ENCODE measurements at regions not wholly inside any gene's neighbourhood (a gene's known extent, or its start where the extent isn't known, plus 50 kb on each side); places are given as distances from the start of the nearest gene placed in this dataset.
"Not testable (repeated sequence)": the region's sequence is repeated elsewhere in the genome, so short reads cannot be mapped to it uniquely, and the experiment has no call there.

GRCh38 chr5:33161421-33161820 is 279.3 kb upstream of the TARS1 start:
- no peak for DNase-seq

GRCh38 chr5:33162057-33162456 is 278.7 kb upstream of the TARS1 start:
- DNase-seq: no peak

DNA sequence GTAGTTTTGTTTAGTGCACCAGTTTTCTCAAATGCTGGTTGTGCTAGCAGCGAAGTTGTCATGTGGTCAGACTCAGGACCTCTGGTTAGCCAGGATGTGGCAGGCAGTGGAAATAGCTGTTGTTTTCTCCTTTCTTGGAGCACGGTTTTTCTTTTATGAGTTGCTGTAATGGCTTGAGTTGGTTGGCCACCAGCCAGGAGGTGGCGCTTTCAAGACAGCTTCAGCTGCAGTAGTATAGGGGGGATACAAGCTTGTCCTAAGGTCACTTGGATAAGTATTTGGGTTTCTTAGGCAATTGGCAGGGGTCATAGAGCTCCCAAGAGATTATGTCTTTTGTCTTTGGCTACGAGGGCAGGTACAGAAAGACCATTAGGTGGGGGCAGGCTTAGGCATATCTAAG is 274.2 kb upstream of the TARS1 start:
- DNase-seq: no peak

GRCh38 chr5:33166948-33167347 is 273.8 kb upstream of the TARS1 start:
- DNase-seq: no peak

- no peak for DNase-seq
Measured at GRCh38 chr5:33167541-33167940, 273.2 kb upstream of the TARS1 start.

DNA sequence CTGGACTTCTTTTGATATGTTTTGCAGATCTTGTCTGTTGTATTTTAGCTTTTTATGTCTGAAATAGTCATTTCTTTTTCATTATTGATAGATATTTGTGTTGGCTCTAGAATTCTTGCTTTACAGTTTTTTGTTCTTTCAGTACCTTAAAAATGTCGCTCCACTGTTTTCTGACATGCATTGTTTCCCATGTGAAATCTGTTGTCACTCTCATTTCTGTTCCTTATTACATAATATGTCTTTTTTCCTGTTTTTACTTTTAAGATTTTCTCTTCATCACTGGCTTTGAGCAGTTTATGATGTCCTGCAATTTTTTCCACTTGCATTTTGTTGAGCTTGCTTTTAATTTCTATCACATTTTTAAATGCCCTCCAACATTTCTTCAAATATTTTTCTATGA is 270.4 kb upstream of the TARS1 start:
- no peak for DNase-seq

DNA sequence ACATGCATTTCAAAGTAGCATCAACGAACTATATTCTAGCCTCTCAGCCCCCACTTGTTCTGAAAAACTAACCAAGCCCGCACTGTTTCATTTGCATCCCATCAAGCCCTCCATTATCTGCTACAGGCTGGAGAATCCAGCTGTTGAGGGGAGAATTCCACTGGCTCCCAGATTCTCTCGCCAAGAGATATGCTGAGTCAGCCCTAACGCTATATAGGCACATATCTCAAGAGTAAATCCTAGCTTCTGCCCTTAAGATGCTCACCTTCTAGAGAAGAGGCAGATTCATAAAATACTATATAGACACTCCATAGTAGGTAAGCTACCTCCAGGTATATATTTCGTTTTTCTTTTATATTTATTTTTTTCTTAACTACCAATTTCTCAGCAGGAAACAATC is 266.4 kb upstream of the TARS1 start:
- no peak for DNase-seq

DNA sequence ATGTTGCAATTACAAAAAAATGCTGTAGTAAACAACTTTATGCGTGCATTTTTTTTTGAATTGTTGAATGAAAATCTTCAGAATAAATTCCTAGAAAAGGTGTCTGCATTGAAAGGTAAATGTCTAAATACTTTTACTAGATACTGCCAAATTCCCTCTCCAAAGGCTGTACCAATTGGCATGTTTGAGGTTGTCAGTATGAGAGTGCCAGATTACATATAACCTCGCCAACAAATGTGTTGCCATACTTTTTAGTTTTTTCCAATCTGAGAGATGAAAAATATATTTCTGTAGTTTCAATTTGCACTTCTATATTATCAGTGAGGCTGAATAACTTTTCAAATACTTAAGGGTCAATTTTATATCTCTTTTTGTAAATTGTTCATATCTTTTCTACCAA is 261.5 kb upstream of the TARS1 start:
- no peak for DNase-seq

DNA sequence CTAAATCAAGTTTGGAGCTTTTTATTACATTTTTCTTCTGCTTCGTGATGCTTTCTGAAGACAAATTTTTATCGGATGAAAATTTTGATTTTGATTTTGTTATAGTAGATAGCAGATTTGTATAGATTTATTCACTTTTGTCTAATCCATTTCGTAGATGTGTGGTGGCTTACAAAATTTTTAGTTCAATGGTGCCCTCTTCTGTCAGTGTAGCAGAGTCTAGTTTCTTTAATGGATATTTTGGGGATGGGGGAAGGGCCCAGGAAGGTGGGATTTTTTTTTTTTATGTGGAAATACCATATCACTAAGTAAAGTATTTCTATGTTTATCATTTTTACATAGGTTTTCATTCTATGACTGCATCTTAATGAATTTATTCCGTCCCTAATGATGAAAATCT is 259.9 kb upstream of the TARS1 start:
- no peak for DNase-seq

DNA sequence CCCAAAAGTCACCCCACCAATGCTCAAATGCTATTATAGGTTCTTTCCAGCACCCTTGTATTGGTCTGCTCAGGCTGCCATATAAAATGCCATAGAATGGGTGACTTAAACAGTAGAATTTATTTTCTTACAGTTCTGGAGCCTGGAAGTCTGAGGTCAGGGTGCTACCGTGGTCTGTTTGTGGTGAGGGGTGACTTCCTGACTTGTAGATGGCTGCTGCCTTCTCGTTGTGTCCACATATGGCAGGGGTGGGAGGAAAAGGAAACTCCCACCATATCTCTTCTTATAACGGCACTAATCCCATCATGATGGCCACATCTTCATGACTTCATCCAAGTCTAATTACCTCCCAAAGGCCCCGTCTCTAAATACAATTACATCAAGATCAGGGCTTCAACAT is 257.8 kb upstream of the TARS1 start:
- no peak for DNase-seq

- no peak for DNase-seq
Measured at GRCh38 chr5:33184367-33184766, 256.4 kb upstream of the TARS1 start.

GRCh38 chr5:33188089-33188488 is 252.7 kb upstream of the TARS1 start:
- DNase-seq: no peak

GRCh38 chr5:33194914-33195313 is 245.9 kb upstream of the TARS1 start:
- no peak for DNase-seq

GRCh38 chr5:33195431-33196165 is 245.2 kb upstream of the TARS1 start:
- no peak for DNase-seq

DNA sequence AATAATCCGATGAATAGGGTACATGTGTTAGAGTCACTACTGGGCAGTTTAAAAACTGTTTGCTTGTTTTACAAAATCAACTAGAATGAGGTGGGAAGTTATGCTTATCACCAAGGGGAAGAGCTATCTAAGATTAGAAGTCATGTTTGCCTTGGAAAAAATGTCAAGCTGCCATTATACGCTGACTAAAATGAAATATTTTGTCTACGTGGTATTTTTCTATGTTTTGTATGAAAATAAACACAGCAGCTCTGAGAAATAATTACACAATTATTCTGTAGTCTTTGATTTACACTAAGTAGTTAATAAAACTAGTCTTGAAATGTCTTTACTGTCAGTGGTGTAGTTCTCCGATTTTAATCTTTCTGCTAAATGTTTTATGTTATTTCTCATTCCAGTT is 241.9 kb upstream of the TARS1 start:
- no peak for DNase-seq

- no peak for DNase-seq
Measured at GRCh38 chr5:33203931-33204330, 236.8 kb upstream of the TARS1 start.

- no peak for DNase-seq
Measured at GRCh38 chr5:33205079-33205478, 235.7 kb upstream of the TARS1 start.

GRCh38 chr5:33205727-33206410 is 234.9 kb upstream of the TARS1 start:
- DNase-seq: no peak

- DNase-seq: no peak
Measured at GRCh38 chr5:33206962-33207506, 233.7 kb upstream of the TARS1 start.

- DNase-seq: no peak
Measured at GRCh38 chr5:33209252-33209651, 231.5 kb upstream of the TARS1 start.

- DNase-seq: not testable (repeated sequence)
Measured at GRCh38 chr5:33210221-33210620, 230.5 kb upstream of the TARS1 start.

DNA sequence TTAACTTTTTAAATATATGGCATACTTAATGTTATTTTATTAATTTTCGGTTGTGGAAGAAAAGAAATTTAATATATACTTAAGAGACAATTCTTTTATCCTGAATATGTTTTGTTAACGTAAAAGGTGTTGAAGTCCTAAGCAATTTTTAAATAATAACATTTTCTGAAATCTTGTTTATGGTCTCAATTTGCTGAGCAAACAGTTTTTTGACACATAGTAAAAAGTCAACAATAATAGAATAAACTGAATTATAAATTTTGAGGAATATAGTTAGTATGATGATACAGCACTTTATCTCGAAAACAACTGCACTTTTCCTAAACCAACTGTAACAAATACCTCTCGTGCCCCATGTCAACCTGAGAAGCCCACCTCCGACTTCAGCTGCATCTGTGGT is 229.8 kb upstream of the TARS1 start:
- no peak for DNase-seq

GRCh38 chr5:33212439-33212838 is 228.3 kb upstream of the TARS1 start:
- no peak for DNase-seq

DNA sequence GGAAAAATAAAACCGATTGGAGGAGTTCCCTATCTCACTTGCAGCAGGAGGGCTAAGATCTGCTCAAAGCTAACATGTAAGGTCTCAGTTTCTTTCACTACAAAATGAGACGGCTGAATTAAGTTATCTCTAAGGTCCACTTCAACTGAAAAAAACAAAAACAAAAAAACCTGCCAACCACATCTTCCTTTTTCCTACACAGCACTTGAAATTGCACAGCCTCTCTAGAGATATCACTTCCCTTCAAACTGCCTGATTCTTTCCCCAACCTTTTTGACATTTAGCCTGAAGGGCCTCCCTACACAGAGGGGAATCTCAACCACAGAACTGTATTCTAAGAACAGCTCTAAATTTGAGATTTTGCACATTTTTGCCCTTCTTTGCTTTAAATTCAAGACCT is 227.9 kb upstream of the TARS1 start:
- DNase-seq: no peak

Data from suppressor macrophage treated with lipopolysaccharide for 4 hours (primary cell).